HG03039 (cell line): ENCODE measurements at regions not wholly inside any gene's neighbourhood (a gene's known extent, or its start where the extent isn't known, plus 50 kb on each side); places are given as distances from the start of the nearest gene placed in this dataset.

Source experiments
- ATAC-seq: cut with Tn5 transposase; IDR thresholded peaks from one replicate; pipeline ENCODE4 v1.9.1; 2021; ENCODE audit warnings: mild to moderate bottlenecking, moderate library complexity; ENCODE audit not compliant: unreplicated experiment

- ATAC-seq, result no peak
Observed at GRCh38 chr2:41378420-41378819, 669.4 kb upstream of the PKDCC start.

GRCh38 chr2:41379496-41380221 is 668.2 kb upstream of the PKDCC start:
- no peak for ATAC-seq

GRCh38 chr2:41381701-41382100 is 666.1 kb upstream of the PKDCC start:
- ATAC-seq, result no peak

- ATAC-seq, result no peak
Observed at GRCh38 chr2:41387519-41387918, 660.3 kb upstream of the PKDCC start.

- ATAC-seq, result no peak
Observed at GRCh38 chr2:41393621-41394020, 654.2 kb upstream of the PKDCC start.

GRCh38 chr2:41394541-41394940 is 653.3 kb upstream of the PKDCC start:
- ATAC-seq, result no peak

GRCh38 chr2:41395692-41396091 is 652.1 kb upstream of the PKDCC start:
- ATAC-seq, result no peak

GRCh38 chr2:41399437-41400087 is 648.3 kb upstream of the PKDCC start:
- no peak for ATAC-seq

- ATAC-seq, result no peak
Observed at GRCh38 chr2:41400088-41400665, 647.6 kb upstream of the PKDCC start.

- no peak for ATAC-seq
Observed at GRCh38 chr2:41405441-41405840, 642.4 kb upstream of the PKDCC start.

- ATAC-seq, result no peak
Observed at GRCh38 chr2:41409328-41409727, 638.5 kb upstream of the PKDCC start.

- ATAC-seq, result no peak
Observed at GRCh38 chr2:41410011-41410410, 637.8 kb upstream of the PKDCC start.

- ATAC-seq, result no peak
Observed at GRCh38 chr2:41413813-41414485, 633.9 kb upstream of the PKDCC start.

- peak; percentile 54 for ATAC-seq
Observed at GRCh38 chr2:41414486-41415230, 633.2 kb upstream of the PKDCC start.

- no peak for ATAC-seq
Observed at GRCh38 chr2:41417511-41417910, 630.3 kb upstream of the PKDCC start.

GRCh38 chr2:41420219-41420618 is 627.6 kb upstream of the PKDCC start:
- no peak for ATAC-seq

GRCh38 chr2:41420872-41421271 is 626.9 kb upstream of the PKDCC start:
- ATAC-seq, result no peak

- no peak for ATAC-seq
Observed at GRCh38 chr2:41431756-41432155, 616.1 kb upstream of the PKDCC start.

- ATAC-seq, result no peak
Observed at GRCh38 chr2:41432459-41432858, 615.4 kb upstream of the PKDCC start.

GRCh38 chr2:41434991-41435390 is 612.8 kb upstream of the PKDCC start:
- ATAC-seq, result no peak

- ATAC-seq, result no peak
Observed at GRCh38 chr2:41441958-41442357, 605.9 kb upstream of the PKDCC start.
